Cerebellar nuclear complex (tissue), 1 donor: ENCODE measurements at regions not wholly inside any gene's neighbourhood (a gene's known extent, or its start where the extent isn't known, plus 50 kb on each side); places are given as distances from the start of the nearest gene placed in this dataset.

Experiments used
- DNase-seq, 2 experiments: peaks; one replicate each; lab custom pipeline; 2025; lab: John Stamatoyannopoulos, UW

- no peak for DNase-seq
Measured at GRCh38 chr20:1712634-1713624, 55.4 kb upstream of the SIRPG start.

- DNase-seq: no peak
Measured at GRCh38 chr20:1711826-1712601, 54.4 kb upstream of the SIRPG start.

- no peak for DNase-seq
Measured at GRCh38 chr20:1711266-1711665, 53.7 kb upstream of the SIRPG start.

GRCh38 chr20:1710484-1710883, 52.9 kb upstream of the SIRPG start:
- no peak for DNase-seq

GRCh38 chr20:1707588-1708449, 50.2 kb upstream of the SIRPG start:
- no peak for DNase-seq
